ENCODE measurements at regions not wholly inside any gene's neighbourhood (a gene's known extent, or its start where the extent isn't known, plus 50 kb on each side); places are given as distances from the start of the nearest gene placed in this dataset.
A peak's percentile ranks its signal among the peaks of the same experiment; 100 is the strongest.

DNA sequence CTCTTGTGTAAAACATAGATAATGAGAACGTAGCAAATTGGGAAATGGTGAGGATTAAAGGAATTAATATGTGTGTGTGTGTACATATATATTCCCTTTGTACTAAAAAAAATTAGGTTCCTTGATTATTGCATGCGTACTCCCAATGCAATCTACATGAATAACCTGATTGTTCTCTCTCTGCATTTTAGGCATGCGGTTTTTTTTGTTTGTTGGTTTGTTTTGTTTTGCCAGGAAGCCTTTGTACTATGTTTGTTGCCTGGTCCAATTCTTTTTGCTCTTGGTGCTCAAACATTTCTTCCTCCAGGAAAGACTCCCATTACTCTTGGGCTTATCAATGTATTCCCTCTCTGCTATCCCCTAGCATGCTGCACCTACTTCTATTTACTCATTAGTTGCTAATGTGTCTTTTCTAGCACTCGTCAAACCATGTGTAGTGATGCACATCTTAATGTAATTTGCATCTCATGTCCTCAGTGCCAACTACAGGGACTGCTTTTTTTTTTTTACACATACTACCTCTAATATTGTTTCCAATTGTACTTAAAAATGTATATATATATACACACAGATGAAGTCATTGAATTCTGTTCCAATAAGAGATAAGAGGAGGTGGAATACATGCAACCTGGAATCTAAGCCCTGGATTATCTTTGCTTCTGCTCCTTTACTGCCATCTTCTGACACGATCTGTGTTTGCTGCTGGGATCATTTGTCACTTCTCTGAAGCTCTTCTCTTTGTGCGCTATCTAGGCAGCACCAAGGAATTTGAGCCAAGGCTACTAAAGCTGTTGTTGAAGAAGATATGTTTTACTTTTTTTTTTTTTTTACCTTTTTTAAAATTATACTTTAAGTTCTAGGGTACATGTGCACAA lies 197.2 kb upstream of the ANO3 start:
- Histone ChIP-seq H3K27ac (ENCODE audit: low read length) (no peak overlapping the region), H3K4me2 (ENCODE audit: low read length) (peak overlapping the region; percentile 49), H4K20me1 (ENCODE audit: insufficient read depth, low read length) (no peaks in the 10 kb centered on the region), H3K9me3 (ENCODE audit: insufficient read depth, low read length) (no peaks in the 10 kb centered on the region), H3K4me3 (ENCODE audit: low read length) (peak overlapping the region; percentile 42), H3K27me3 (ENCODE audit: low read depth, low read length) (no peaks in the 10 kb centered on the region), H3K4me1 (ENCODE audit: low read length) (peaks cover 27% of the 10 kb centered on the region), H3K79me2 (ENCODE audit: low read length) (no peaks in the 10 kb centered on the region), H2AFZ (ENCODE audit: low read depth, low read length) (no peak overlapping the region; the same call in 1 of the 2 replicates), H3K9ac (ENCODE audit: low read length) (peak overlapping the region; percentile 14; the same call in 1 of the 2 replicates), H3K36me3 (replicated peaks; ENCODE audit: low read depth, low read length) (no peaks in the 10 kb centered on the region)
- TF ChIP-seq EZH2phosphoT487 (IDR thresholded peaks at IDR 0.05; ENCODE audit: low read depth) = no peak
- TF ChIP-seq, protein P1, sequence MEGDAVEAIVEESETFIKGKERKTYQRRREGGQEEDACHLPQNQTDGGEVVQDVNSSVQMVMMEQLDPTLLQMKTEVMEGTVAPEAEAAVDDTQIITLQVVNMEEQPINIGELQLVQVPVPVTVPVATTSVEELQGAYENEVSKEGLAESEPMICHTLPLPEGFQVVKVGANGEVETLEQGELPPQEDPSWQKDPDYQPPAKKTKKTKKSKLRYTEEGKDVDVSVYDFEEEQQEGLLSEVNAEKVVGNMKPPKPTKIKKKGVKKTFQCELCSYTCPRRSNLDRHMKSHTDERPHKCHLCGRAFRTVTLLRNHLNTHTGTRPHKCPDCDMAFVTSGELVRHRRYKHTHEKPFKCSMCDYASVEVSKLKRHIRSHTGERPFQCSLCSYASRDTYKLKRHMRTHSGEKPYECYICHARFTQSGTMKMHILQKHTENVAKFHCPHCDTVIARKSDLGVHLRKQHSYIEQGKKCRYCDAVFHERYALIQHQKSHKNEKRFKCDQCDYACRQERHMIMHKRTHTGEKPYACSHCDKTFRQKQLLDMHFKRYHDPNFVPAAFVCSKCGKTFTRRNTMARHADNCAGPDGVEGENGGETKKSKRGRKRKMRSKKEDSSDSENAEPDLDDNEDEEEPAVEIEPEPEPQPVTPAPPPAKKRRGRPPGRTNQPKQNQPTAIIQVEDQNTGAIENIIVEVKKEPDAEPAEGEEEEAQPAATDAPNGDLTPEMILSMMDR (IDR thresholded peaks at IDR 0.05; ENCODE audit: low read depth, low read length) = peak; percentile 82

DNA sequence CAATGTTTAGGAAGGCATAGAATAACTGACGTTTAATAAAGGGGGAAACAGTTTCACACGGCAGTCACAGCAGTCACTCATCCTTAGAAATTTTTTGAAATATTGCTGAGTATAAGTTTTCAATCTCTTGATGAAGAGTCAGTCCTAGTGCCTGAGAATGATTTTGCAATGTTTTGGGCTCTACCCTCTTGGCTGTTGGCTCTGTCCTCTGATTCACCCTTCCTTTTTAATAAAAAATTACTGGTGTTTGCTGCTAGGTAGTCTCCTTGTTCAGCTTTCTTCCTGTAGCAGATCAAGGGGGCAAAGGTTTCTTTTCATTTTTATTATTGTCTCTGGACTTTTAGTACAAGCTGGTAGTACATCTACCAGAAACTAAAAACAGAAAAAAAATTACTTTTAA lies 194.3 kb upstream of the ANO3 start:
- Histone ChIP-seq H3K79me2 (ENCODE audit: low read length) (no peaks in the 10 kb centered on the region), H4K20me1 (ENCODE audit: insufficient read depth, low read length) (no peaks in the 10 kb centered on the region), H3K4me2 (ENCODE audit: low read length) (no peak overlapping the region), H3K9me3 (ENCODE audit: insufficient read depth, low read length) (no peaks in the 10 kb centered on the region), H2AFZ (ENCODE audit: low read depth, low read length) (no peak overlapping the region), H3K4me3 (ENCODE audit: low read length) (no peak overlapping the region), H3K9ac (ENCODE audit: low read length) (no peak overlapping the region), H3K36me3 (replicated peaks; ENCODE audit: low read depth, low read length) (no peaks in the 10 kb centered on the region), H3K27me3 (ENCODE audit: low read depth, low read length) (no peaks in the 10 kb centered on the region), H3K4me1 (ENCODE audit: low read length) (peaks cover 19% of the 10 kb centered on the region), H3K27ac (ENCODE audit: low read length) (no peak overlapping the region)
- TF ChIP-seq EZH2phosphoT487 (IDR thresholded peaks at IDR 0.05; ENCODE audit: low read depth) = no peak
- TF ChIP-seq, protein P1 (IDR thresholded peaks at IDR 0.05; ENCODE audit: low read depth, low read length) = no peak

DNA sequence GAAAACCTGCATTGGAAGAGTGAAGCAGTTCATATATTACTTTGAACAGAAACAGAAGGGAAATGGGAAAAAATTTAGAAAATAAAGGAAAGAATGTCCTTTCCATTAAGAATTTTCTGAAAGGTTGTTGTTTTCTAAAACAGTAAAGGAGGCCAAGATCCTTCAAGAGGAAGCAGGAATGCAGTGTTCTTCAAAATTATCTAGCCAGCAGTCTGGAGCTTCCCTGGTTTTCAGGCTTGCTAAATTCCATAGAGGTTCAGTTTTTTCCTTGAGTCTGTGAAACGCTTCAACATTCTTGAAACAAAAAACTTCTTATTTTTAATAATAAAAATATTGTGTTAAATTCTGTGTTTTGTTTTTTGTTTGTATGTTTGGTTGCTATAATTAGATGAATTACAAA lies 189.0 kb upstream of the ANO3 start:
- H3K27ac ChIP-seq (ENCODE audit: low read length) = no peak overlapping the region
- H3K4me1 ChIP-seq (ENCODE audit: low read length) = no peaks in the 10 kb centered on the region
- H2AFZ ChIP-seq (ENCODE audit: low read depth, low read length) = no peak overlapping the region
- H3K79me2 ChIP-seq (ENCODE audit: low read length) = no peaks in the 10 kb centered on the region
- TF ChIP-seq, protein P1 (IDR thresholded peaks at IDR 0.05; ENCODE audit: low read depth, low read length) = no peak
- no peak for TF ChIP-seq EZH2phosphoT487 (IDR thresholded peaks at IDR 0.05; ENCODE audit: low read depth)
- H3K36me3 ChIP-seq (replicated peaks; ENCODE audit: low read depth, low read length) = no peaks in the 10 kb centered on the region
- H3K4me2 ChIP-seq (ENCODE audit: low read length) = no peak overlapping the region
- H3K27me3 ChIP-seq (ENCODE audit: low read depth, low read length) = no peaks in the 10 kb centered on the region
- H3K9me3 ChIP-seq (ENCODE audit: insufficient read depth, low read length) = no peaks in the 10 kb centered on the region
- H3K9ac ChIP-seq (ENCODE audit: low read length) = no peak overlapping the region
- no peak overlapping the region for H3K4me3 ChIP-seq (ENCODE audit: low read length)
- H4K20me1 ChIP-seq (ENCODE audit: insufficient read depth, low read length) = no peaks in the 10 kb centered on the region

DNA sequence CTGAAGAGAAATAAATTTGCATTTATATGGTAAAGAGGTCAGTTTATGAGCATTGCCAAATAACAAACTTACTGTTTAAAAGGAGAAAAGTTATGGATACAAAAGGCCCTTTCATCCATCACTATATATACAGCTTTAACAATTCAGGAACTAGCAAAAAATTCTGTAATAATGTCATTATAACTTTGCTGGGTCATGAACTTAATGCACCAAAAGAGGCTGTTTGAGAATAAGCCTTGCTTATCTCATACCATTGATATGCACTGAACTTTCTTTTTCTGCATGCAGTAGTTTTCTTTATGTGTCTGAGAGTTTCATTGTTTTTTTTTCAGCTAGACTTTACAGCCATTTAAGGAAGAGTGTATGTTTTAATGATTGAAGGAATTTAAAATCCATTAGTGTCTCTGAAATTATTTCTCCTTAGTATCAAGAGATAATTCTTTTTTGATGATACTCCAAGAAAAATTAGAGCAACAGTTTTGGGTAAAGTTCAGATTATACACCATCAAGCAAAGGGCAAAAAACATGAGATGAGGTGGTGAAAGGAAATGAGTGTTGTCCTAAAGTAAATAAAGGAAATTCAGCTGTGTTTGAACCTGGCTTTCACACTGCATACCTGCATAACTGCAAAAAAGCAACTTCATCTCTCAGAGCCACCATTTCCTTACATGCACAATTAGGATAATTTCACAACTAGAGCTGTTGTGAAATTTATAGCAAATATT lies 188.2 kb upstream of the ANO3 start:
- TF ChIP-seq, protein P1 (IDR thresholded peaks at IDR 0.05; ENCODE audit: low read depth, low read length) = no peak
- TF ChIP-seq EZH2phosphoT487 (IDR thresholded peaks at IDR 0.05; ENCODE audit: low read depth) = no peak
- Histone ChIP-seq H3K36me3 (replicated peaks; ENCODE audit: low read depth, low read length) (no peaks in the 10 kb centered on the region), H3K27ac (ENCODE audit: low read length) (no peak overlapping the region), H4K20me1 (ENCODE audit: insufficient read depth, low read length) (no peaks in the 10 kb centered on the region), H3K9me3 (ENCODE audit: insufficient read depth, low read length) (no peaks in the 10 kb centered on the region), H3K27me3 (ENCODE audit: low read depth, low read length) (no peaks in the 10 kb centered on the region), H3K79me2 (ENCODE audit: low read length) (no peaks in the 10 kb centered on the region), H2AFZ (ENCODE audit: low read depth, low read length) (no peak overlapping the region), H3K9ac (ENCODE audit: low read length) (no peak overlapping the region), H3K4me1 (ENCODE audit: low read length) (no peaks in the 10 kb centered on the region), H3K4me3 (ENCODE audit: low read length) (no peak overlapping the region), H3K4me2 (ENCODE audit: low read length) (no peak overlapping the region)
